ENCODE measurements at regions not wholly inside any gene's neighbourhood (a gene's known extent, or its start where the extent isn't known, plus 50 kb on each side); places are given as distances from the start of the nearest gene placed in this dataset.

GRCh38 chr6:163789199-163789810 lies 374.8 kb downstream of the QKI start:
- Histone ChIP-seq H3K4me1 (ENCODE audit: control insufficient read depth, insufficient read depth, low read length) (no peaks in the 10 kb centered on the region), H3K27me3 (ENCODE audit: control insufficient read depth, insufficient read depth, low read length, poor library complexity, severe bottlenecking) (no peaks in the 10 kb centered on the region), H3K27ac (ENCODE audit: insufficient read depth, low read depth, low read length, poor library complexity, severe bottlenecking) (no peak overlapping the region), H3K9me3 (ENCODE audit: control insufficient read depth, low read length) (no peaks in the 10 kb centered on the region), H3K36me3 (ENCODE audit: control insufficient read depth, insufficient read depth, low read length) (no peaks in the 10 kb centered on the region), H3K4me3 (ENCODE audit: insufficient read depth, low read depth, low read length) (no peak overlapping the region)
- WGBS, 2 experiments, result 92 to 93% methylated on average over 5 of the region's 5 CpGs

GRCh38 chr6:163786995-163787671 lies 372.6 kb downstream of the QKI start:
- WGBS, 2 experiments, result 93% methylated on average over 2 of the region's 2 CpGs; no CpG with 5 or more reads in 1 of the 2 experiments
- Histone ChIP-seq H3K27ac (ENCODE audit: insufficient read depth, low read depth, low read length, poor library complexity, severe bottlenecking) (no peak overlapping the region), H3K9me3 (ENCODE audit: control insufficient read depth, low read length) (no peaks in the 10 kb centered on the region), H3K27me3 (ENCODE audit: control insufficient read depth, insufficient read depth, low read length, poor library complexity, severe bottlenecking) (no peaks in the 10 kb centered on the region), H3K36me3 (ENCODE audit: control insufficient read depth, insufficient read depth, low read length) (no peaks in the 10 kb centered on the region), H3K4me1 (ENCODE audit: control insufficient read depth, insufficient read depth, low read length) (peaks cover 8% of the 10 kb centered on the region), H3K4me3 (ENCODE audit: insufficient read depth, low read depth, low read length) (no peak overlapping the region)

DNA sequence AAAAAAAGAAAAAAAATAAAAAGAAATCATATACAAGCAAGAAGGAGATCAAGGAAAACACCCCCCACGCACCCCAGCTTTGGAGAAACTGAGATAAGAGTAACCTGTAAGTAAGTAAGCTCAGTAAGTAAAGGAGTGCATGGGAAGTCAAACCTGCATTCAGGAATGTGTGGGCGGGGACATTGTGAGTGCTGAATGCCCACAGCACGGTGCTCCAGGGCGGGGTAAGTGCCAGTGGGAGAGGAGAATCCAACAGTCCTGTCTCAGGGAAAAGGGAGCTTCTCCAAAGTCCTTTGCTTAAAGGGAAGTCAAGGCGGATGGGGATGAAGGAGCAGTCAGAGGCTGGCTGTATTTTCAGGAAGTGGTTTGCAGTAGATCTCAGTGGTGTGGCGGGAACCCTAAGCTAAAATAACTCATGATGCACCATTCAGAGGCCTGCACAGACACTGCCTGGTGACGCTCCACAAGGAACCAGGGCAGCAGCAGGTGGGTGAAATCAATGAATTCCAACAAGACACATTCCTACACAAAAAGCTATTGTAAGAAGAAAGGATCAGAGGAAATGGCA lies 368.0 kb downstream of the QKI start:
- WGBS, 2 experiments, result 70 to 72% methylated on average over 7 of the region's 7 CpGs
- H3K9me3 ChIP-seq (ENCODE audit: control insufficient read depth, low read length), result no peaks in the 10 kb centered on the region
- H3K4me1 ChIP-seq (ENCODE audit: control insufficient read depth, insufficient read depth, low read length), result peaks cover 16% of the 10 kb centered on the region
- no peaks in the 10 kb centered on the region for H3K36me3 ChIP-seq (ENCODE audit: control insufficient read depth, insufficient read depth, low read length)
- no peak overlapping the region for H3K27ac ChIP-seq (ENCODE audit: insufficient read depth, low read depth, low read length, poor library complexity, severe bottlenecking)
- no peak overlapping the region for H3K4me3 ChIP-seq (ENCODE audit: insufficient read depth, low read depth, low read length)
- H3K27me3 ChIP-seq (ENCODE audit: control insufficient read depth, insufficient read depth, low read length, poor library complexity, severe bottlenecking), result no peaks in the 10 kb centered on the region

- Histone ChIP-seq H3K4me1 (ENCODE audit: control insufficient read depth, insufficient read depth, low read length) (peaks cover 16% of the 10 kb centered on the region), H3K27ac (ENCODE audit: insufficient read depth, low read depth, low read length, poor library complexity, severe bottlenecking) (no peak overlapping the region), H3K36me3 (ENCODE audit: control insufficient read depth, insufficient read depth, low read length) (no peaks in the 10 kb centered on the region), H3K27me3 (ENCODE audit: control insufficient read depth, insufficient read depth, low read length, poor library complexity, severe bottlenecking) (no peaks in the 10 kb centered on the region), H3K4me3 (ENCODE audit: insufficient read depth, low read depth, low read length) (no peak overlapping the region), H3K9me3 (ENCODE audit: control insufficient read depth, low read length) (no peaks in the 10 kb centered on the region)
- WGBS, 2 experiments, result 12 to 16% methylated on average over 5 of the region's 5 CpGs
Observed at GRCh38 chr6:163780994-163781393, 366.5 kb downstream of the QKI start.

GRCh38 chr6:163779727-163780284 lies 365.3 kb downstream of the QKI start:
- H3K27me3 ChIP-seq (ENCODE audit: control insufficient read depth, insufficient read depth, low read length, poor library complexity, severe bottlenecking), result no peaks in the 10 kb centered on the region
- WGBS, 2 experiments, result 89 to 91% methylated on average over 7 of the region's 7 CpGs
- H3K4me1 ChIP-seq (ENCODE audit: control insufficient read depth, insufficient read depth, low read length), result peaks cover 16% of the 10 kb centered on the region
- no peaks in the 10 kb centered on the region for H3K36me3 ChIP-seq (ENCODE audit: control insufficient read depth, insufficient read depth, low read length)
- no peaks in the 10 kb centered on the region for H3K9me3 ChIP-seq (ENCODE audit: control insufficient read depth, low read length)
- no peak overlapping the region for H3K27ac ChIP-seq (ENCODE audit: insufficient read depth, low read depth, low read length, poor library complexity, severe bottlenecking)
- no peak overlapping the region for H3K4me3 ChIP-seq (ENCODE audit: insufficient read depth, low read depth, low read length)

GRCh38 chr6:163777716-163778115 lies 363.2 kb downstream of the QKI start:
- peaks cover 11% of the 10 kb centered on the region for H3K4me1 ChIP-seq (ENCODE audit: control insufficient read depth, insufficient read depth, low read length)
- H3K27ac ChIP-seq (ENCODE audit: insufficient read depth, low read depth, low read length, poor library complexity, severe bottlenecking), result no peak overlapping the region

DNA sequence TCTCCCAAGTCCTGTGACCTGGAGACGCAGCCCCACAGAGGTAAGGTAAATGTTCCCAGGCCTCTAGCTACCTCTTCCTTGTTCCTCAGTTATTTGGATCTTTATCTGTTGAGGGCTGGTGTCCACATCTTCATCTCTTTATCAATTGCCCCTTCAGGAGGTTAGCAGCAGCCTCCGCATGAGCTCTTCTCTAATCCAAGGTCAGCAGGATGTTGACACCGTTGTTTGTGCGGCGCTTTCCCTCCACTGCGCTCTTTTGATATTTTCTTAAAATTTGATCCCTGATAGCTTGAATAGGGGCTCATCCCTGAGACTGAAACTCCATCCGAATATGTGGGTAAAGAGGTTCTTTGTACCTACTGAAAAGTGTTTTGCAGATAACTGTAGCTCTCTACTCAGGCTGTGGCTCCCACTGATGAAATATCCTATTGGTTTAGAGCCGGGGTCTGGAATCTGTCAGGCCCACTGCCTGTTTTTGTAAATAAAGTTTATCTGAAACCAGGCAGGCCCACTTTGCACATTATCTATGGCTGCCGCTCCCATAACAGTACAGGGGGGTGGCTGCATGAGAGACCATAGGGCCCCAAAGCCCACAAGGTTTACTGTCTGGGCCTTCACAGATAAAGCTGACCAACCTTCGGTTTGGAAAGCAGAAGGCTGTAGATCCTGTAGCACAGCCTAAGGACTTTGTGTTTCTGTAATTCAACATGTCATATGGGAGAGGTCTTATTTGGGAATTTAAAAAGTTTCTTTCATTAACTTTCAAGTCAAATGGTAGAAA lies 362.6 kb downstream of the QKI start:
- Histone ChIP-seq H3K4me3 (ENCODE audit: insufficient read depth, low read depth, low read length) (no peak overlapping the region), H3K36me3 (ENCODE audit: control insufficient read depth, insufficient read depth, low read length) (no peaks in the 10 kb centered on the region), H3K27ac (ENCODE audit: insufficient read depth, low read depth, low read length, poor library complexity, severe bottlenecking) (no peak overlapping the region), H3K9me3 (ENCODE audit: control insufficient read depth, low read length) (no peaks in the 10 kb centered on the region), H3K27me3 (ENCODE audit: control insufficient read depth, insufficient read depth, low read length, poor library complexity, severe bottlenecking) (no peaks in the 10 kb centered on the region), H3K4me1 (ENCODE audit: control insufficient read depth, insufficient read depth, low read length) (peaks cover 9% of the 10 kb centered on the region)
- 88 to 92% methylated on average over 10 of the region's 10 CpGs for WGBS, 2 experiments

More at GRCh38 chr6:163777716-163778115, 363.2 kb downstream of the QKI start:
- H3K36me3 ChIP-seq (ENCODE audit: control insufficient read depth, insufficient read depth, low read length), result no peaks in the 10 kb centered on the region
- WGBS, 2 experiments, result 91 to 93% methylated on average over 1 of the region's 1 CpG
- no peaks in the 10 kb centered on the region for H3K9me3 ChIP-seq (ENCODE audit: control insufficient read depth, low read length)
- H3K27me3 ChIP-seq (ENCODE audit: control insufficient read depth, insufficient read depth, low read length, poor library complexity, severe bottlenecking), result no peaks in the 10 kb centered on the region
- H3K4me3 ChIP-seq (ENCODE audit: insufficient read depth, low read depth, low read length), result no peak overlapping the region

GRCh38 chr6:163776196-163776905 lies 361.8 kb downstream of the QKI start:
- WGBS, 2 experiments, result 89 to 94% methylated on average over 5 of the region's 5 CpGs
- Histone ChIP-seq H3K27me3 (ENCODE audit: control insufficient read depth, insufficient read depth, low read length, poor library complexity, severe bottlenecking) (no peaks in the 10 kb centered on the region), H3K4me3 (ENCODE audit: insufficient read depth, low read depth, low read length) (no peak overlapping the region), H3K9me3 (ENCODE audit: control insufficient read depth, low read length) (no peaks in the 10 kb centered on the region), H3K4me1 (ENCODE audit: control insufficient read depth, insufficient read depth, low read length) (peaks cover 9% of the 10 kb centered on the region), H3K36me3 (ENCODE audit: control insufficient read depth, insufficient read depth, low read length) (no peaks in the 10 kb centered on the region), H3K27ac (ENCODE audit: insufficient read depth, low read depth, low read length, poor library complexity, severe bottlenecking) (no peak overlapping the region)

GRCh38 chr6:163775313-163775712 lies 360.8 kb downstream of the QKI start:
- H3K36me3 ChIP-seq (ENCODE audit: control insufficient read depth, insufficient read depth, low read length), result no peaks in the 10 kb centered on the region
- H3K4me3 ChIP-seq (ENCODE audit: insufficient read depth, low read depth, low read length), result no peak overlapping the region
- no peak overlapping the region for H3K27ac ChIP-seq (ENCODE audit: insufficient read depth, low read depth, low read length, poor library complexity, severe bottlenecking)
- H3K27me3 ChIP-seq (ENCODE audit: control insufficient read depth, insufficient read depth, low read length, poor library complexity, severe bottlenecking), result no peaks in the 10 kb centered on the region
- H3K4me1 ChIP-seq (ENCODE audit: control insufficient read depth, insufficient read depth, low read length), result peaks cover under 1% of the 10 kb centered on the region
- WGBS, 2 experiments, result 86 to 92% methylated on average over 2 to 3 of the region's 3 CpGs
- H3K9me3 ChIP-seq (ENCODE audit: control insufficient read depth, low read length), result no peaks in the 10 kb centered on the region
